ENCODE measurements at regions not wholly inside any gene's neighbourhood (a gene's known extent, or its start where the extent isn't known, plus 50 kb on each side); places are given as distances from the start of the nearest gene placed in this dataset.

DNA sequence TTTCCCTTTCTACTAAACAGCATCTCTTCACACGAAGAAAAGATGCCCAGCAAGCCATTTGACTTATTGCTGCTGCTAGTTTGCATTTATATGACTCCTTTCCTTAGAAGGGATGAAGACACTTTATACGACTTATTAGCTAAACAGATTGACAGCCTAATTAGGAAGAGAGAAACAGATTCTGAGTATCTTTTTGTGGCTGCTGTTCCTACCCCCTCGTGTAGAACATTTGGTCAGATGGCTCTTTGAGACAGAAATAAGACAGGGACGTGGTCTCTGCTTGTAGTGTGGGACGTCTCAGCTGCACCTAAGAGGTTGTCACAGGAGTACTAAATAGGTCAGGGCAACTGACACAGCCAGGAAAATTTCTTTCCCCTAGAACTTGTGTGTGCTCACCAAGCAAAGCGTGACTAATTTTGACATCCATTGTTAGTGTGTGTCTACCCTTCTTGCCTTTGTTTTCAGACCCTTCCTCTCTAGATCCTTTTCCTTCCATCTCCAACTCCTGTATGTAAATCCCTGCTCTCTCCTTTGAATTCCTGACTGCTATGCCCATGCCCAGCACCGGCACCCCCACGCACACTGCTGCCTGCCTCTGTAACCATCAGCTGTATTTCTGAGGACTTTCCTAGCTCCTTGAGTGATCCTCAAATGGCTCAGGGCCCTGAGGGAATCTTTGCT lies 83.2 kb downstream of the DAD1 start:
- TF ChIP-seq, protein P1, sequence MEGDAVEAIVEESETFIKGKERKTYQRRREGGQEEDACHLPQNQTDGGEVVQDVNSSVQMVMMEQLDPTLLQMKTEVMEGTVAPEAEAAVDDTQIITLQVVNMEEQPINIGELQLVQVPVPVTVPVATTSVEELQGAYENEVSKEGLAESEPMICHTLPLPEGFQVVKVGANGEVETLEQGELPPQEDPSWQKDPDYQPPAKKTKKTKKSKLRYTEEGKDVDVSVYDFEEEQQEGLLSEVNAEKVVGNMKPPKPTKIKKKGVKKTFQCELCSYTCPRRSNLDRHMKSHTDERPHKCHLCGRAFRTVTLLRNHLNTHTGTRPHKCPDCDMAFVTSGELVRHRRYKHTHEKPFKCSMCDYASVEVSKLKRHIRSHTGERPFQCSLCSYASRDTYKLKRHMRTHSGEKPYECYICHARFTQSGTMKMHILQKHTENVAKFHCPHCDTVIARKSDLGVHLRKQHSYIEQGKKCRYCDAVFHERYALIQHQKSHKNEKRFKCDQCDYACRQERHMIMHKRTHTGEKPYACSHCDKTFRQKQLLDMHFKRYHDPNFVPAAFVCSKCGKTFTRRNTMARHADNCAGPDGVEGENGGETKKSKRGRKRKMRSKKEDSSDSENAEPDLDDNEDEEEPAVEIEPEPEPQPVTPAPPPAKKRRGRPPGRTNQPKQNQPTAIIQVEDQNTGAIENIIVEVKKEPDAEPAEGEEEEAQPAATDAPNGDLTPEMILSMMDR (IDR thresholded peaks at IDR 0.05): no peak
- TF ChIP-seq EP300 (IDR thresholded peaks at IDR 0.05): no peak
